ENCODE measurements at regions not wholly inside any gene's neighbourhood (a gene's known extent, or its start where the extent isn't known, plus 50 kb on each side); places are given as distances from the start of the nearest gene placed in this dataset.

DNA sequence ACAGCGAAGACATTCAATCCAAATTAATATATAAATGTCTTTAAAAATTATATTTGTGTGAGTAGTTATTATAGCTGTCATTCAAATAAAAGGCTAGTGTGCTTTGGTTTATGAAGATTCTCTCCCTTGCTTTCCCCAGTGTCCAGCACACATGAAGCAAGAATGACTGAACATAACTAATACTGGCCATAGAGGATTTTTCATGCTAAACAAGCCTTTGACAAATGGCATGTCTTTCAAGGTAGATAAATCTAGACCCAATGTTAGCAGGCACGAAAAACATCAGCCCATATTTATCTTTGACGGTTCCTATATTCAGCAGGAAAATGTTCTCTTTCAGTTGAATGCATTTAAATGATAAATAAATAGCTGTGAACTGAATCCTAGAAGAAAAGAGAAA is 1234.4 kb downstream of the EPHA7 start:
- peaks cover 2% of the 10 kb centered on the region; the same call in 1 of the 2 replicates for H3K4me1 ChIP-seq (ENCODE audit: insufficient read depth, low read length)
- no peaks in the 10 kb centered on the region for H3K27me3 ChIP-seq (ENCODE audit: insufficient read depth, low read length)
- no peak overlapping the region for H3K18ac ChIP-seq (ENCODE audit: insufficient read length, low read depth, low read length)
- H3K9ac ChIP-seq (ENCODE audit: extremely low read depth, insufficient read length, low read length) = no peak overlapping the region
- no peaks in the 10 kb centered on the region for H3K9me3 ChIP-seq (ENCODE audit: control insufficient read depth, low read depth, low read length)
- no peak overlapping the region for H2AFZ ChIP-seq (ENCODE audit: low read length)
- no peak overlapping the region for H3K23ac ChIP-seq (ENCODE audit: insufficient read length, low read depth, low read length)
- no peak overlapping the region for H3K14ac ChIP-seq (ENCODE audit: insufficient read depth, low read length)
- H3K23me2 ChIP-seq (ENCODE audit: insufficient read length, low read depth, low read length, poor library complexity, severe bottlenecking) = no peaks in the 10 kb centered on the region
- H4K20me1 ChIP-seq (ENCODE audit: control insufficient read depth, insufficient read depth, insufficient read length) = no peaks in the 10 kb centered on the region
- H3K4me2 ChIP-seq (ENCODE audit: insufficient read depth, insufficient read length, low read length) = no peak overlapping the region
- H3K9me3 Mint-ChIP-seq = peaks cover 0 to 4% of the 10 kb centered on the region in 2 experiments; a peak in 1 of 5 replicates
- H3T11ph ChIP-seq (ENCODE audit: low read length) = no peak overlapping the region
- H2BK5ac ChIP-seq (ENCODE audit: insufficient read length, low read length) = no peak overlapping the region
- H3K27ac ChIP-seq (ENCODE audit: insufficient read length, low read depth, low read length) = no peak overlapping the region
- no peak overlapping the region for H4K91ac ChIP-seq (ENCODE audit: insufficient read length, low read depth, low read length)
- H3K79me2 ChIP-seq (ENCODE audit: insufficient read depth, low read length) = no peaks in the 10 kb centered on the region
- H4K8ac ChIP-seq (replicated peaks; ENCODE audit: insufficient read length, low read depth, low read length) = no peak overlapping the region
- TF ChIP-seq, protein P1, sequence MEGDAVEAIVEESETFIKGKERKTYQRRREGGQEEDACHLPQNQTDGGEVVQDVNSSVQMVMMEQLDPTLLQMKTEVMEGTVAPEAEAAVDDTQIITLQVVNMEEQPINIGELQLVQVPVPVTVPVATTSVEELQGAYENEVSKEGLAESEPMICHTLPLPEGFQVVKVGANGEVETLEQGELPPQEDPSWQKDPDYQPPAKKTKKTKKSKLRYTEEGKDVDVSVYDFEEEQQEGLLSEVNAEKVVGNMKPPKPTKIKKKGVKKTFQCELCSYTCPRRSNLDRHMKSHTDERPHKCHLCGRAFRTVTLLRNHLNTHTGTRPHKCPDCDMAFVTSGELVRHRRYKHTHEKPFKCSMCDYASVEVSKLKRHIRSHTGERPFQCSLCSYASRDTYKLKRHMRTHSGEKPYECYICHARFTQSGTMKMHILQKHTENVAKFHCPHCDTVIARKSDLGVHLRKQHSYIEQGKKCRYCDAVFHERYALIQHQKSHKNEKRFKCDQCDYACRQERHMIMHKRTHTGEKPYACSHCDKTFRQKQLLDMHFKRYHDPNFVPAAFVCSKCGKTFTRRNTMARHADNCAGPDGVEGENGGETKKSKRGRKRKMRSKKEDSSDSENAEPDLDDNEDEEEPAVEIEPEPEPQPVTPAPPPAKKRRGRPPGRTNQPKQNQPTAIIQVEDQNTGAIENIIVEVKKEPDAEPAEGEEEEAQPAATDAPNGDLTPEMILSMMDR (conservative IDR thresholded peaks at IDR 0.05) = no peak
- H2AK5ac ChIP-seq (ENCODE audit: insufficient read length, low read length) = no peak overlapping the region
- no peak overlapping the region for H2BK120ac ChIP-seq (ENCODE audit: low read depth, low read length, poor library complexity, severe bottlenecking)
- H2BK12ac ChIP-seq (ENCODE audit: insufficient read length, low read depth, low read length) = no peak overlapping the region
- no peak for DNase-seq
- no peak overlapping the region for H3K4me3 Mint-ChIP-seq
- peaks cover 0 to under 1% (median 0%) of the 10 kb centered on the region in 3 experiments; a peak in 1 of 7 replicates for H3K36me3 Mint-ChIP-seq (ENCODE audit: insufficient read depth in 1 of 3, low read depth in 3 of 3)
- no peaks in the 10 kb centered on the region for H3K27me3 Mint-ChIP-seq (ENCODE audit: low read depth)
- no CpG with 5 or more reads among the region's 3 CpGs for WGBS (ENCODE audit: extremely low coverage, insufficient read length, low lambda C conversion rate)
- no peak overlapping the region for H2BK15ac ChIP-seq (ENCODE audit: low read depth, low read length)
- no peak overlapping the region for H3K27ac Mint-ChIP-seq
- peaks cover 8% of the 10 kb centered on the region in 2 experiments; a peak in 3 of 4 replicates for H3K4me1 Mint-ChIP-seq
- H3K79me1 ChIP-seq (ENCODE audit: insufficient read depth, low read depth, low read length, poor library complexity, severe bottlenecking) = no peaks in the 10 kb centered on the region
- H2BK20ac ChIP-seq (ENCODE audit: low read depth, low read length, poor library complexity, severe bottlenecking) = no peak overlapping the region
- H4K5ac ChIP-seq (ENCODE audit: insufficient read length, low read depth, low read length) = no peak overlapping the region
- no peak overlapping the region for H3K4ac ChIP-seq (ENCODE audit: low read depth, low read length)
- no peak overlapping the region for H3K56ac ChIP-seq (ENCODE audit: insufficient read length, low read depth, low read length)

All from H9 (cell line).